GM18861 (cell line): ENCODE measurements at regions not wholly inside any gene's neighbourhood (a gene's known extent, or its start where the extent isn't known, plus 50 kb on each side); places are given as distances from the start of the nearest gene placed in this dataset.
"Not testable (repeated sequence)": the region's sequence is repeated elsewhere in the genome, so short reads cannot be mapped to it uniquely, and the experiment has no call there.

Experiments used
- ATAC-seq: cut with Tn5 transposase; IDR thresholded peaks from one replicate; pipeline ENCODE4 v1.9.1; 2021; ENCODE audit not compliant: unreplicated experiment

DNA sequence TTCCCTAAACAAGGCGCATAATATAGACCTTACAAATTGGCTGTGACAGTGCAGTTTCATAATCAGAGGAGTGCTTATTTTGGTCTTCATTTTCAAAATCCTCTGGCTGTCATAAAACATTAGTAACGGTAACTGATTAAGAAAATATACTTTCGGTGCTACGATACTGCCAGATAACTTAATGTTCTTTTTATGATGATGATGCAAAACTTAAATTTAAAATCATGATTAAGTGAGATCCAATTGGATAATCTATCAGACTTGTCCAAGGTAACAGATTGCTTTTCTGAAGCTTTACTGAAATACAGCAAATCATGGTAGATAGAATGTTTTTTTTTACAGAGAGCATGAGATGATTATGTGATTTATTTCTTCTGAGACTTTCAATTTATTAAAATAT lies 364.2 kb upstream of the CNTN3 start:
- no peak for ATAC-seq

DNA sequence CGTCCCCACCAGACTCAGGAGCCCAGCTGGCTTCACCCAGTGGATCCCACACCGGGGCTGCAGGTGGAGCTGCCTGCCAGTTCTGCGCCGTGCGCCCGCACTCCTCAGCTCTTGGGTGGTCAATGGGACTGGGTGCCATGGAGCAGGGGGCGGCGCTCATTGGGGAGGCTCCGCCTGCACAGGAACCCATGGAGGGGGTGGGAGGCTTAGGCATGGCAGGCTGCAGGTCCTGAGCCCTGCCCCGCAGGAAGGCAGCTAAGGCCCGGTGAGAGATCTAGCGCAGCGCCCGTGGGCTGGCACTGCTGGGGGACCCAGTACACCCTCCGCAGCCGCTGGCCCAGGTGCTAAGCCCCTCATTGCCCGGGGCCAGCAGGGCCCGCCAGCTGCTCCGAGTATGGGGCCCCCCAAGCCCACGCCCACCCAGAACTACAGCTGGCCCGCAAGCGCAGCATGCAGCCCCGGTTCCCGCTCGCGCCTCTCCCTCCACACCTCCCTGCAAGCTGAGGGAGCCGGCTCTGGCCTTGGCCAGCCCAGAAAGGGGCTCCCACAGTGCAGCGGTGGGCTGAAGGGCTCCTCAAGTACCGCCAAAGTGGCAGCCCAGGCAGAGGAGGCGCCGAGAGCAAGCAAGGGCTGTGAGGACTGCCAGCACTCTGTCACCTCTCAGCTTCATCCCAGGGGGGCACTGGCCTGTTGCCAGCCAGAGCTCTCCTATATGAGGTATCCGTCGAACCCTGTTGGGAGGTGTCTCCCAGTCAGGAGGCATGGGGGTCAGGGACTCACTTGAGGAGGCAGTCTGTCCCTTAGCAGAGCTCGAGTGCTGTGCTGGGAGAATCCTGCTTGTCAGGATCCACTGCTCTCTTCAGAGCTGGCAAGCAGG lies 370.8 kb upstream of the CNTN3 start:
- not testable (repeated sequence) for ATAC-seq

DNA sequence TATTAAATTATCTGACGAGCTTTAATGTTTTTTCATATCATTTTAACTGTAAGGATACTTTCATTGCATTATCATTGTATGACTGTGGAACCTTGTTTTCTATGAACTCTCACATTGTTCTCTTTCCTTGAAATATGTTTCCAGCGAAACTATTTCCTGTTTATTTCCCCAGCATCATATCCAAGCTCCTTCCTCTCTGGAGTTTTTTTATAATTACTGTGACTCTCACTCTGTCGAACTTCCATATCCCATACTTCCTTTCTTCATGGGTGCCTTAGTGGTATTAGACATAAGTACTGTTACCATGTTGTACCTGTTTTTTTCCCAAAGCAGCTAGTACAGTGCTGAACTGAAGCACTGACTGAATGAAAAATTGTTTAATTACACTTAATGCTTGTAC lies 373.6 kb upstream of the CNTN3 start:
- ATAC-seq, result no peak

DNA sequence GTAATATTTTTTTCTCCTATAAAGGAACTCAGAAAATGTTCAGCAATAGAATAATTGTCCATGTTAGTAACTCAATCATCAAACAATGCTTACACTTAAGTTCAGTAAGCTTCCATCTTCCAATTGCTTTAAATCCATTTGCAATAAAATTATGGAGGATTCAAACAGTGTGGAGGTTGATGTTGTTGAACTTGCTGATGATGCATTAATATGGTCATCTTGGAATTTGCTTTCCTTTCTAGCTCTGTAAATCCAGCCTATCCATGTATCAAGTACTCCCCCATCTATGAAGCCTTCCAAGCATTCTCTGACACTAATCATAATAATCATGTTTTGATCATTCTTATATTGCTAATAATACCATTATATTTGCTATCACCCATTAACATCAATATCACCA lies 378.4 kb upstream of the CNTN3 start:
- ATAC-seq, result no peak

DNA sequence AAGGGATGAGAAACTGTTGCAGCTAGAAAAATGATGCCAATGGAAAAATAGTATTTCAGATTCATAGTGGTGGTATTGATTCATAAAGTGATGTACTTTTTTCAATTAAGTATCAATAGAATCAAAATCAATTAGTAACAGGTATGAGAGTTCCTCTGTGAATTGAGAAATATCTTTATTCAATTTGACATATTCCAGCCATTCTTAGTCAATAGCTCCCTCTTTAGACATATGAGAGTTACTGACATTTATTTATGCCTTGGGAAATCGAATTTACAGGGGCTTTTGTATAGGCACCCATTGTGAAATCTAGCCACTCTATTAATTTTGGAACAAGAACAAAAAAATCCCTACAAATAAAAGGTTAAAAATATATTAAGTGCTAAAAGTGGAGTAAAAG lies 386.9 kb upstream of the CNTN3 start:
- no peak for ATAC-seq

DNA sequence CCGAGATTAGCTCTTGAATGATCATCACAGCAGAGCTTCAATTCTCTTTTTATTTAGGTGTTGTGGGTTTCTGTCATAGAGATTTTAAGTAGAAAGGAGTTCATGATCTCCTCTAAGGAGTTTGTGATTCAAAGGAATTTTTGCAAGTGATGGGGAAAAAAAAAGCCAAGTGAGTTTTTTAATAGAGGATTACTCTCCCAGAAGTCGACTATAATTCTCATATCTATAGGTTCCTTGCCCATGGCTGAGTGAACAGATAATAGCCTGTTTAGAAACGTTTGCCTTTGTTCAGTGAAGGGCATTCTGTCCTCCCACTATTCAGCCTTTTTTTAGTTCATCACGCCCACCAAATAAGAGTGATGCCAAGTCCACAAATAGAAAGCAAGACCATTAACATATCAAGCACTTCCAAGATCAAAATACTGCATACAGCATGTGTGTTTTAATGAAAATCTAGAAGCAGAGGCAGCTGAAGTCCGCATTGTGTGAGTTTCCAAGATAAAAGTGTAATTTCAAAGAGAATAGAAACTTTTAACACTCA lies 398.4 kb upstream of the CNTN3 start:
- ATAC-seq, result no peak

DNA sequence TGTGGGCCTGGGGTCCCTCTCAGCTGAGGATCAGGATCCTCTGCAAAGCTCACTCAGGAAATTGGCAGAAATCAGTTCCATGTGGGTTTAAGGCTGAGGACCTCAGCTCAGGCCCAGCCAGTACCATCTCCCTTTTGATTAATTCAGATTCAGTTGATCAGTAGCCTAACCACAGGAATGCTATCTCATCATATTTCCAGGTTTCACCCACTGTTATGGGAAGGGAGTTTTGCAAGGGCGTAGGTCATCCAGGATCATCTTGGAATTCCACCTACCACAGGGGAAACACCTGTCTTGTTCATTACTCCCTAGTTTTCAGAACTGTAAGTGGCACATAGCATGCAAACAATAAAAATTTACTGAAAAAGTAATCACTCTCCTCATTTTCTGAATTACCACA lies 399.5 kb upstream of the CNTN3 start:
- no peak for ATAC-seq

DNA sequence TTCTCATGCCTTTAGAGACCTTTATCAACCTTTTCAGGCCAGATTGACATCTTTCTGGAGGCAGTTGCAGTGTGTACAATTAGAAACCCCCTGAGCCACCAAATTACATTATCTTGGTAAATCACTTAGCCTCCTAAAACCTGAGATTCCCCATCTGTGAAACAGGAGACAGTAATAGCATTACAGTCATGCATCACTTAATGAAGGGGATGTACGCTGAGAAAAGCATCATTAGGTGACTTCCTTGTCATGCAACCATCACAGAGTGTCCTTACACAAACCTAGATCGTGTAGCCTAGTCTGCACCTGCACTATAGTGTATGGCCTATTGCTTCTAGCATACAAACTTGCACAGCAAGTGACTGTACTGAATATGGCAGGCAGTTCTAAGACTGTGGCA lies 400.8 kb upstream of the CNTN3 start:
- ATAC-seq, result no peak

DNA sequence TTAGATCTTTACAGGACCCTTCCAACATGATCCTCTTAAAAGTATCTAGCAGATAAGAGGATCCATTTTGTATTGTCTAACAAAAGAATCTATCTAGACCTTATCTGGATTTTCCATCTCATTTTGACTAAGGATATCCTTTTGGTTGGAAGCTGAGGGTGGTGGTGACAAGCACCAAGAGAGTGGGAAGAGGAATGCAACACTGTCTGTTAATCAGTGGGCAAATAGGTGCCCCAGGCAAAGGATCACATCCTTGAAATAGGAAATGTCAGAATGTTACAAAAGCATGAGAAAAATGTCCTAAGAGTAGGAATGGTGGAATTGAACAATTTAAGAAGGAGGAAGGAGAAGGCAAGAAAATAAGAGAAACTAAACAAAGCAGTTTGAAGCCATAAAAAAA lies 420.7 kb upstream of the CNTN3 start:
- no peak for ATAC-seq

DNA sequence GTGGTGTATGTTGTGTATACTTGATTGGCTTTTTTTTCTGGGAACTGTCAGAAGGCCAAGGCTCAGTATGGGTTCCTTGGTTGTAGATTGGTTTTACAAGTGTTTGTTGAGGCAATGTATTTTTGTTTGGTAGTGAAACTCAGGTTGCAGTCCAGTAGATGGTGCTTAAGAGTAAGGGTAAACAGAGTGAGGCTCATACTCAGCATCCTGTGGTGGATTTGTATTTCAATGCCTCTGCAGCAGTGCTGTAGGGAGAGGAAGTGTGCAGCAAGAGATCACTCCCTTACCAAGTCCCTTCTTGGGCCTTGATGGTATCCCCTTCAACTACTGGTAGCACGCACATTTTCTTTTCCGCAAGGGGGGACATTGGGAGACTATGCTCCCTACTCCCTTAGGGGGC lies 428.5 kb upstream of the CNTN3 start:
- ATAC-seq, result no peak

DNA sequence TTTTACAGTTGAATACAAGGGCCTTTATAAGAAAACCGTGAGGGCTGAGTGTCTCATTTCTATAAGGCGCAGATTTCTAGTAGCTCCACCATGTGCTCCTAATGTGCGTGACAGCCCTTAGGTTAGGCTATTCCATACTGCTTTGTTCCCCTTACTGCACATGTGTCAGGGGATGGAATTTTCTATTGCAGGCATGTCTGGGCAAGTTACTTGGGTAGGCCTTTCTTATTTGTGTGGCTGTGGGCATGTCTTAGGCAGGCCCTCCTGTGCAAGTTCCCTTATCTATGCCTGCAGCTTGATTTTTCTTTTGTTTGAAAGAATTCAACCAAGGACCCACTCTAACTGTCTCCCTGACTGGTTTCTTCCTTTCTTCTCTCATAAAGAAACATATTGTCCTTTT lies 434.2 kb upstream of the CNTN3 start:
- ATAC-seq, result no peak

DNA sequence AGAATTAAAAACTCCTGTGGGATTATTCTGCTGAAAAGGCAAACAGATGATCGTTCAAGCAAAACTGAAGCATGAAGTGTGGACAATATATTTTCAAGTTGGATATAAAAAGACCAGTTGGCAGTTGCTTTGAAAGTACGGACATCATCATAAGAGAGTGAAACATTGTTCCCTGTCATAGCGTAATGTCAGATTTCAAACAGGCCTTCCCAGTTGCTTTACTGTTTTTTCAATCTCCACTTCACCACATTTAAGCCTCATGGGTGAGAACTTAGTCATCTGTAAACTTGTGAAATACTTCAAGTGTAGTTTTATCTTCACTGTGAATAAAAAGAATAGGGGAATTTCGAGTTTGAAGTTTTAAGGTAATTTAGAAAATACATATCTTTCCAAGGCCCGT lies 435.1 kb upstream of the CNTN3 start:
- no peak for ATAC-seq

DNA sequence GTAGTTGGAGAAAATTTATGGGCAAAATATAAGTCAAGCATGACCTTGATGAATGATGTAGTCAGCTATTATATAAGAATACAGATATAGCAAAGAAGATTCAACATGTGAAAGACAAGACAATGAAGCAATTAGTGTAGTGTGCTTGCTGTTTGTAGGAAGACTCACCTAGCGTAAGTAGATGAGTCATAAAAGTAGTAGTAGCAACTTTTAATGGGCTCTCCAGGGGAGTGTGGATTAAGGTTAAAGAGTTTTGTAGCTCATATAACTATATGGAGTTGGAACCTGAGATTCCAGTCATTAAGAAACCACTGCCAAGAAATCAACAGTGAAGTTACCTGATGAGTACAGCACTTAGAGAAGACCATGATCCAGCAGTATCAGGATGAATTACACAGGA lies 444.7 kb upstream of the CNTN3 start:
- ATAC-seq, result no peak

DNA sequence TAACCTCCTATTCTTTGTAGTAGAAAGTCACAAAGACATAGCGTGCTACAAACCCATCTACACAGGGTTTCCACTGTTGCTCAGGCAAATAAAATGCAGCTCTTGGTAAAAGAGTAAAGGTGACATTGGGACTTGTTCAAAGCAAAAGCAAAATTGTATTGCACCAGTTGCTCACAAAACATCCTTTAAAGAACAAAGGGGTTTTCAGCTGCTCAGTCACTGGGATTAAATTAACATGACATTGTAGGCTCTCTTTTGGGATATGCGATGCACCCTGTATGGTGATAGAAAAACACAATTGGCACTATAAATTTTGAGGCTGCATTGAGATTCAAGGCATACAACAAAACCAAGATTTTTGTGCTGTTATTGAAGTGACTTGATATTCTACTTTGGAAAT lies 447.3 kb upstream of the CNTN3 start:
- no peak for ATAC-seq

DNA sequence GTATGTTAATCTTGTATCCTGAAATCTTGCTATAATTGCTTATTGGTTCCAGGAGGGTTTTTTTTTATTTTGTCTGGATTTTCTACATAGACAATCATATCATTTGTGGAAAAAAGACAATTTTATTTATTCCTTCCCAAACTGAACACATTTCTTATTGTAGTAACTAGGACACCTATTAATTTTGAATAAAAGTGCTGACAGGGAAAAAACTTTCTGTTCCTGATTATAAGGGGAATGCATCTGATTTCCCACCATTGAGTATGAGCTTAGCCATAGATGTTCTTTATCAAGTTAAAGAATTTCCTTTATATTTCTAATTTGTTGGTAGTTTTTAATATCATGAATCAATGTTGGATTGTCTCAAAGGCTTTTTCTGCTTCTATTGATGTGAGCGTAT lies 460.7 kb upstream of the CNTN3 start:
- ATAC-seq, result no peak

DNA sequence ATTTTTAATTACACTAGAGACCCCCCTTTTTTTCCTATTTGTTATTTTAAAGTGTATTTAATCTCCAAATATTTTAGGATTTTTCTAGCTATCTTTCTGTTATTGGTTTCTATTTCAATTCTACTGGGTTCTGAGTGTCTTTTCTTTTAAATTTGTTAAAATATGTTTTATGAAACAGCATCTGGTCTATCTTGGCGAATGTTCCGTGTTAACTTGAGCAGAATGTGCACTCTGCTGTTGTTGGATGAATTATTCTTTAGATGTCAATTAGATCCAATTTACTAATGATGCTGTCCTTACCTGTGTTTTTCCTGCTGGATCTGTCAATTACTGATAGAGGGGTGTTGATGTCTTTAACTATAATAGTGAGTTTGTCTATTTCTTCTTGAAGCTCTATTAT lies 462.0 kb upstream of the CNTN3 start:
- ATAC-seq, result no peak

DNA sequence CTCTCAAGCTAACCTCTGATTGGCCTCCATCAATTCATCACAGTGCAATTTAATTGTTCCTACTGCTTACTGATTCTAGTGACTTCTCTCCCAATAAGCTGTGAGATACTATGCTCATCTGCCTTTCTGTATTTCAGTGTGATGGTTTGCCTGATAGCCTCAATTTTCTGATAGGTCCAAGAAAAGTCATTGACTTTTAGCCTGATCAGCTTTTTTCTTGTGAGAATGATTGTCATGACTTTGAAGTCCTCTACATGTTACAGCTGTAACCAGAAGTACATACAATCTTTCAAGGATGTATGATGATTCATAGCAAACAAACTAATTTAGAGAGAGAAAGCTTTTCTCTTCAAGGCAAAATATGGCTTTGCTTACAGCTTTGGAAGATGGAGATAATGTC lies 463.8 kb upstream of the CNTN3 start:
- ATAC-seq, result no peak

DNA sequence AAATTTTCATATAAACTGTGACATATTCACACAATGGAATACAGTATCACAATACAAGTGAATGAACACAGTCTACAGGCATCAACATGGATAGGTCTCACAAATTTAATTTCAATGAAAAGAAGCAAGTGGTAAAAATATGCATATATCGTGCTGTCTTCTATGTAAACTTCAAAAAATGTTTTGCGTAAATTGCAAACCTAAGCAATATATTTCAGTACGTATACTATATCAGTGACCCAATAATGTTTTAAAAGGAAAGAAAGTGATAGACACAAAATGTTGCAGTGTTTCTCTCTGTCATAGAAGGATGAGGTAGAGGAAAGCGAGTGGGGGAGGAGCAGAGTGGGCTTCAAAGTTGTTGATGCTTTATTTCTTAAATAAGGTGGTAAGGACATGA lies 468.4 kb upstream of the CNTN3 start:
- ATAC-seq, result no peak

DNA sequence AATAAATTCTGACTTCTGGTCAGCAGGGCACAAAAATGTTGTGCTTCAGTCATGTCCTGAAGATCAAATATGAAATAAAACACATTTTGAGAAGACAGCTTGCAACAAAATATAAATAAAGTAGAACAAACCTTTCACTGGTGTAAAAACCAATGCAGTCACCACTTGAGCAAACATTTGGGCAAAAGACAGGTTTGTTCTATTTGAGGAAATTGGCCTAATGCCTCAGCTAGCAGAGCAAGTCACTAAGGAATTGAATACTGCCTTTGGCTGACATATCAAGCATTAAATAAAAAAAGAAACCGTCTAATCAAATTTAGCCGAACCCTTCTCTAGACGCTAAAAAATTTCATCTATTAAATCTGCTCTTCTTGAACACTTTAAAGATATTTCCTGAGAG lies 475.4 kb upstream of the CNTN3 start:
- no peak for ATAC-seq

DNA sequence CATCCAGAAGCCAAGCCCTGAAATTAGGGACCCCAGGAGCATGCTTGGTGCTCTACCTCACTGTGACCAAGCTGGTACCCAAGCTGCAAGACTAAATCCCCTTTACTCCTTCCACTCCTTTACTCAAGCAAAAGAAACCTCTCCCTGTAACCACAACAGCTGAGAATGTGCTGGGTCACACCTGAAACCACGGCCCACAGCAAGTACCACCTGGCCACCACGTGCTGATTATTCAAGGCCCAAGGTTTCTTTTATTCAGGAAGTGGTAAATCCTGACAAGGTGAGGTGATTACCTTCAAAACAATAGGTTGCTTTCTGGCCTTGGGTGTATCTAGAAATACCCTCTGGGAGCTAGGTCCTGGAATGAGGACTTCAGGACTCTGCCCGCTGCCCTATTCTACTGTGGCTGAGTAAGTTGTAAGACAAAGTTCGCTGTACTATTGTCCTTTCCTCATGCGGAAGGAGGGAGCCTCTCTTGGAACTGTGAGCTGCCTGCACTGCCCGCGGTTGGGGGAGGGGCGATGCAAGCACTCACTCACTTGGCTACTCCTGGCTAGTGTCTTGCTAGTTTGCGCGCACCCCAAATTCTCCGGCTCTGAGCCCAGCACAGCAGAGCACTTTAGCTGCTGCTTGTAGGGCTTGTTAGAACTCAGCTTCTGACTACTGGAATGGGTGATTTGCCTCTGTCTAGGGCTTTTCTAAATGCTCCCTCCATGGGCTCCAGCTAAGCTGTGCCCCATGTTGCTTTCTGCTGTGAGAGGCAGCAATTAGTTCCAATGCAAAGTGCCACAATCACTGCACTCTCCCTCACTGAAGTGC lies 487.1 kb upstream of the CNTN3 start:
- ATAC-seq, result no peak

DNA sequence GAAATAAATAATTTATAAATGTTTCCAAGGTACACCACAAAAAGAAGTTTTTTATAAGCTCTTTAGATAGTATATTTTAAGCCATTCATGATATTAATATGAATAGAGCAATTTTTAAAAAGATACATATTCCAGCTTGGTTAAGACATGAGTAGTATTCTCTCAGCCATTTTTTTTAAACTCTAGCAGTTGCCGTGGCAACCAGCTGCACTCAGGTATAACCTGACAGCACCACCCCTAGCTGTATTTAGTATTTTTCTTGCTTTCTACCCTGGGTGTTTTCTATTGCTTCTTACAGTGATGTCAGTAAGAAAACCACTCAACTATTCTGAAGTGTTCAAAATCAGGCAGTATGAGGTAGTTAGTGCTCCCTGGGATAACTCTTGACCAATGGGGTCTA lies 496.3 kb upstream of the CNTN3 start:
- no peak for ATAC-seq

DNA sequence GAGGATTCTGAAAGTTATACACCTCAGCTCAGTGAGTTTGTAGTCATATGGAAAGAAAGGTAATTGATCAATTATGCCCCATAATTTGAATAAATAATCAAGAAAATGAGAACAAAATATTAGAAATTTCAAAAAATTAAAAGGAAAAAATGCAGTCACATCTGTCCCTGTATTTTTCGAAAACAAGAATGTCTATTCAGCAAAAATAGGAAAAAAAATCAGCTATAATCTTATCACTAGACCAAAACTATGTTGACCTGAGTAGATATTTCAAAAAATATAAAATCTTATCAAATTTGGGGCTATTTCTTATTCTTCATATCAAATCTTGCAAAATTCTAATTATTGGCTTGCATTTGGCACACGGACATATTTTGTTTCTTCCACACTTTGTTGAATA lies 501.2 kb upstream of the CNTN3 start:
- no peak for ATAC-seq
